ENCODE measurements at regions not wholly inside any gene's neighbourhood (a gene's known extent, or its start where the extent isn't known, plus 50 kb on each side); places are given as distances from the start of the nearest gene placed in this dataset.

DNA sequence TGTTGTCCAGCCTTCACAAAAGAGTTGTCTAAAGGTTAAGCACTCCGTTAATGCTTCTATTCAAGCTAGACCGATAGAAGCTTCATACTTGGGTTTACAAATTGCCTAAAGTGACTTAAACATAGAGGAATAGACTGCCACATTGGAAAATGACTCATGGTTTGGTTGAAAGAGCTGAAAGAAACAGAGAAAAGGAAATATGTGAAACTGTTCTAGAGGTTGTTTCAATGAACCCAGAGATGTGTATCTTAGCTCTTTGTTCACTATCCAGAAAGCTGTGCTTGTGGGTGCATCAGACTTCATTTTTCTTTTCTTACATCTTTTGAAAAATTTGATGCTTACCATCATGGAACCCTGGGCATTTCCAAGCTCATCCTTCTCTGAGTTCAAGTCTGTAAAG lies 736.2 kb downstream of the INHBA start:
- DNase-seq: no peak

DNA sequence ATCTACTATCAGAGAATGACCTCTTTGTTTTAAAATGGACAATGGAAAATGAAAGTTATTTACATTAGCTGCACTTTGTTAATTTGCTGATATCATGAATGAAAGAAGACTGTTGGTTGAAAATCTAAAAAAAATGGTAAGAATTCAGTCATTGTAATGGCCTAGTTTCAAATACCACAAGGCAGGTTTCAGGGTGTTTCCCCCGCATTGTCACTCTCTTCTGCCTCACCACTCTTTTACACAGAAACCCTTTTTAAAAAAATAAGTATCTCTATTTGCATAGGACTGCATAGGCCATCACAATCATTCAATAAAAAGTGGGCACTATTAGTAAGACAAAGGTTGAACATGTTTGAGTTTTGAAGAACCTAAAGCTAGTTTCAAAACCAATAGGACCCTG lies 737.1 kb downstream of the INHBA start:
- no peak for DNase-seq

GRCh38 chr7:40965016-40965415 lies 737.9 kb downstream of the INHBA start:
- no peak for DNase-seq

DNA sequence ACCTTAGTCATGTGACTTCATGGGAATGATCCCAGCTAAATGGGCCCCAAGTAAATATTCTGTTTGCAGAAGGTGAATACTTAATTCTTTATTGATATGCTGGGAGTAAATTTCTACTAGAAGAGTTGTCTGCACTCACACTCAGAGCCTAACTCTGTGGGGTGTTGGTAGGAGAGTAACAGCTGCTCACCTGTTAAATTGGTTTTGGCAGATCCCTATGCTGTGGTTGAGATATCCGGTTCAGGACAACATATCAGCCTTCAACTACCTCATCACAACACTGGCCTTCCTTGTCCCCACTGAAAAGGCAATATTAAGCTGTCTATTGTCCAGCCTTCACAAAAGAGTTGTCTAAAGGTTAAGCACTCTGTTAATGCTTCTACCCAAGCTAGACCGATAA lies 738.3 kb downstream of the INHBA start:
- no peak for DNase-seq

DNA sequence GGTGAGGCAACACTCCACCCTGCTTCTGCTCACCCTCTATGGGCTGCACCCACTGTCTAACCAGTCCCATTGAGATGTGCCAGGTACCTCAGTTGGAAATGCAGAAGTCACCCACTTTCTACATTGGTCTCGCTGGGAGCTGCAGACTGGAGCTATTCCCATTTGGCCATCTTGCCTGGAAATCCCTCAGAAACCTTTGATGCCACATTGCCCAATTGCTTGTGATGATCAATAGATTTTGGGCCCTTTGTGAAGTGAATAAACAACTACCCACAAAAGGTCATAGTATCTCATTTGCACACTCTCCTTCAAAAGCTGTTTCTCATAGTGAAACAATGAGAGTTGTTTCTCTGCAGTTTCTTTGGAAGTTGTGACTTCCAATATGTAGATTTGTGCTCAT lies 742.9 kb downstream of the INHBA start:
- no peak for DNase-seq

DNA sequence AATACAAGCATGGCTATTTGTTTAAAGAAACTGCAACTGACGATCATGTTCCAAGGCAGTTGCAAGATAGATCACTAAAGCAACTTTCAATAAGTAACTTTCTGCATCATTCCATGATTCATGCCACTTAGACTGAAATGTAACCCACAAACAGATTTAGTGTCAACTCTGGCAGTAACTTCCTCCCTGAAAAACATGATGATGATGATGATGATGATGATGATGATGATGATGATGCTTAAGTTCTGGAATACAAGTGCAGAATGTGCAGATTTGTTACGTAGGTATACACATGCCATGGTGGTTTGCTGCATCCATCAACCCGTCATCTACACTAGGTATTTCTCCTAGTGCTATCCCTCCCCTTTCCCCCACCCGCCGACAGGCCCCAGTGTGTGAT lies 754.7 kb downstream of the INHBA start:
- DNase-seq: no peak

GRCh38 chr7:40947566-40947965 lies 755.3 kb downstream of the INHBA start:
- DNase-seq: no peak

- DNase-seq: no peak
Measured at GRCh38 chr7:40946549-40946948, 756.3 kb downstream of the INHBA start.

DNA sequence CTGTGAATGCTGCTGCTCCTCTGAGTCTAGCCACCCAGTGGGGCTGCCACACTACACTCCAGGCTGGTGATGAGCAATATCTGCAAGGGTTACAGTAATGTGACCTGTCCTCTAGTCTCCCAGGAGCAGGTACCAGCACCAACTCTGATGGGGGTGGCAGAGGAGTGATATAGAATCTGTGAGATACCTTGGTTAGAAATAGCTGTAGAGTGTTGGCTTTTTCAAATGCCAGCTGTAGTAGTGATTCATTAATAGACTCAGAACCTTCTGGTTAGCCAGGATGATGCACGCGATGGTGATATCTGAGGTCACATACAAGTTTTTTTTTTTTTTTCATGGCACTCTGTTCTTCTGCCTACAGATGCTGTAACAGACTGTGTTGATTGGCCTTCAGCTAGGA lies 757.1 kb downstream of the INHBA start:
- no peak for DNase-seq

DNA sequence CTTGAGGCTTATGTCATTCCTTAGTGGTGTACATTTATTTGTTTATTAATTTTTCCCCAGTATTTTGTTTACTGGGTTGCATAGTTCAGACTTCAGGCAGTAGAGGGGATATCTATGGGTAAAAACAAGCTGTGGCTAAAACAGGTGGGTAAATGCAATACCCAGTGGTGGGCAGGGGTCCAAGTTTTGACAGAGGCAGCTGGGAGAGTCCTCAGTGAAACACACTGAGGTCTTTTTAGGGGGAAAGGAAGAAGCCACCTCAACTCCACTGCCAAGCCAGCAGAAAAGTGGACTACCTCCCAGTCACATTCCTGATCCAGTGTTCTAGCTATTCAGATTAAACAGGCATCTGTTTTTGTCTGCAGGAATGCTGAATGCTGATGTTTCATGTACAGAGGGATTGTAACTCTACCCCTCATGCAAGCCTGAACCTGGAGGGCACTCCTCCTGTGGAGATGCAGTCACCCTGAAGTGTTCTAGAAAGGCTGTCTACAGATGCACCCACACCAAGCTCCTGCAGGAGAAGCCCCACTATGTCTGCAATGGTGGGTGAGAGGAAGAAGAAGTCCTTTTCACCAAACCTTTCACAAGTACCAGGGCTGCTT lies 757.8 kb downstream of the INHBA start:
- DNase-seq: no peak

- DNase-seq: no peak
Measured at GRCh38 chr7:40937879-40938278, 765.0 kb downstream of the INHBA start.

DNA sequence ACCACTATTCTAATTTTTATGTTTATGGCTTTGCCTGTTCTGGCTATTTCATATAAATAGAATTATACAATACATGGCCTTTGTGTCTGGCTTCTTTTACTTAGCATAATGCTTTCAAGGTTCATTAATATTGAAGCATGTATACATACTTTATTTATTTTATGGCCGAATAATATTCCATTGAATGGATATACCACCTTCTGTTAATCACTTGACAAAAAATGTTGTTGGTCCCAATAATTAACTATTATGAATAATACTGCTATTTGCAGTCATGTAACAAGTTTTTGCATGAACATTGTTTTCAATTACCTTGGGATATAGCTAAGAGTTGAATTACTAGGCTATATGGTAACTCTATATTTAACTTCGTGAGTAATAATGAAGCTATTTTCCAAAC lies 767.5 kb downstream of the INHBA start:
- DNase-seq: no peak

GRCh38 chr7:40923626-40924025 lies 779.3 kb downstream of the INHBA start:
- no peak for DNase-seq

DNA sequence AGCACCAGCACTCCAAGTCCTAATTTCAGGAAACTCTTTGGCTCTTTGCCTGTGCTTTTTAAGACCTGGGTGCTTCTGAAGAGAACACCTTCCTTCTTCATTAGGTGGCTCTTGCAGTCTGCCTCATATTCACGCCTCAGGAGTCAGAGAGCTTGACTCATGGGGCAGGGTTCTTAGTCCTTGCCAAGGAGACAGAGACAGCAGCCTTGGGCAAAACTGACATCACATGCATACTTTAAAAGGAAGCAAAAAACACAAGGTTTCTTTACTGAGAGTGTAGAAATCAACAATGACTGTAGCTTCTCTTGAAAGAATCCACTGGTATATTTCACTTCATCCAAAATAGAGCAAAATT lies 780.6 kb downstream of the INHBA start:
- DNase-seq: no peak

- DNase-seq: no peak
Measured at GRCh38 chr7:40921589-40922315, 781.1 kb downstream of the INHBA start.

GRCh38 chr7:40918701-40919271 lies 784.0 kb downstream of the SUGCT start:
- no peak for DNase-seq

- no peak for DNase-seq
Measured at GRCh38 chr7:40916813-40917212, 782.0 kb downstream of the SUGCT start.

- no peak for DNase-seq
Measured at GRCh38 chr7:40915071-40915470, 780.3 kb downstream of the SUGCT start.
